ENCODE measurements at regions not wholly inside any gene's neighbourhood (a gene's known extent, or its start where the extent isn't known, plus 50 kb on each side); places are given as distances from the start of the nearest gene placed in this dataset.

DNA sequence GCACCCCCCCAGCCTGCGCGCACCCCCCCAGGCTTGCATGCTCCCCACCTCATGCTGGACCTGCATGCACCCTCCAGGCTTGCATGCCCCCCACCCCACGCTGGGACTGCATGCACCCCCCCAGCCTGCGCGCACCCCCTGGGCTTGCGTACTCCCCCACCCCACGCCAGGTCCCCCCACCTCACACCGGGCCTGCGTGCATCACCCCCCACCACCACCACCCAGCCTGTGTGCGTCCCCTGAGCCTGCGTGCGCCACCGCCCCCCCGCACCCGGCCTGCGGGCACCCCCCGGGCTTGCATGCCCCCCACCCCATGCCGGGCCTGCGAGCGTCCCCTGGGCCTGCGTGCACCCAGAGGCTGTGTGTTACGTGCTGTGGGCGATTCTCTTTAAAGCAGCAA, 61.0 kb upstream of the SLCO4A1 start:
- TF ChIP-seq, protein P1, sequence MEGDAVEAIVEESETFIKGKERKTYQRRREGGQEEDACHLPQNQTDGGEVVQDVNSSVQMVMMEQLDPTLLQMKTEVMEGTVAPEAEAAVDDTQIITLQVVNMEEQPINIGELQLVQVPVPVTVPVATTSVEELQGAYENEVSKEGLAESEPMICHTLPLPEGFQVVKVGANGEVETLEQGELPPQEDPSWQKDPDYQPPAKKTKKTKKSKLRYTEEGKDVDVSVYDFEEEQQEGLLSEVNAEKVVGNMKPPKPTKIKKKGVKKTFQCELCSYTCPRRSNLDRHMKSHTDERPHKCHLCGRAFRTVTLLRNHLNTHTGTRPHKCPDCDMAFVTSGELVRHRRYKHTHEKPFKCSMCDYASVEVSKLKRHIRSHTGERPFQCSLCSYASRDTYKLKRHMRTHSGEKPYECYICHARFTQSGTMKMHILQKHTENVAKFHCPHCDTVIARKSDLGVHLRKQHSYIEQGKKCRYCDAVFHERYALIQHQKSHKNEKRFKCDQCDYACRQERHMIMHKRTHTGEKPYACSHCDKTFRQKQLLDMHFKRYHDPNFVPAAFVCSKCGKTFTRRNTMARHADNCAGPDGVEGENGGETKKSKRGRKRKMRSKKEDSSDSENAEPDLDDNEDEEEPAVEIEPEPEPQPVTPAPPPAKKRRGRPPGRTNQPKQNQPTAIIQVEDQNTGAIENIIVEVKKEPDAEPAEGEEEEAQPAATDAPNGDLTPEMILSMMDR (IDR thresholded peaks at IDR 0.05; ENCODE audit: low read depth, low read length, poor library complexity, severe bottlenecking), result no peak
- TF ChIP-seq EZH2phosphoT487 (IDR thresholded peaks at IDR 0.05; ENCODE audit: borderline replicate concordance, low read length), result no peak
